GM12865 (cell line): ENCODE measurements at regions not wholly inside any gene's neighbourhood (a gene's known extent, or its start where the extent isn't known, plus 50 kb on each side); places are given as distances from the start of the nearest gene placed in this dataset.

Experiments used
- DNase-seq: peaks from one replicate; pipeline ENCODE4 v3.0.0; 2010; ENCODE audit warnings: low read depth
- H3K4me3 ChIP-seq: 2 replicates; pipeline ENCODE4 v1.5.1; 2011; ENCODE audit warnings: mild to moderate bottlenecking, low read depth, low read length, control low read depth
- CTCF ChIP-seq: IDR thresholded peaks from 2 replicates; pipeline ENCODE4 v1.5.1; 2011; ENCODE audit warnings: low read length, control low read depth, low read depth, inconsistent platforms; ENCODE audit not compliant: insufficient read depth; ENCODE audit errors: missing control alignments

GRCh38 chr6:19662911-19663310 lies 174.3 kb upstream of the ID4 start:
- no peak overlapping the region for H3K4me3 ChIP-seq
- no peak for DNase-seq
- TF ChIP-seq CTCF, result no peak

- no peak for TF ChIP-seq CTCF
- H3K4me3 ChIP-seq, result no peak overlapping the region
- no peak for DNase-seq
Measured at GRCh38 chr6:19663479-19663878, 173.7 kb upstream of the ID4 start.

- H3K4me3 ChIP-seq, result no peak overlapping the region
- TF ChIP-seq CTCF, result no peak
- no peak for DNase-seq
Measured at GRCh38 chr6:19664050-19664449, 173.1 kb upstream of the ID4 start.

GRCh38 chr6:19664878-19665612 lies 172.1 kb upstream of the ID4 start:
- DNase-seq, result no peak
- H3K4me3 ChIP-seq, result no peak overlapping the region
- TF ChIP-seq CTCF, result no peak

- TF ChIP-seq CTCF, result no peak
- no peak overlapping the region for H3K4me3 ChIP-seq
- DNase-seq, result no peak
Measured at GRCh38 chr6:19665613-19665909, 171.6 kb upstream of the ID4 start.

GRCh38 chr6:19668710-19669109 lies 168.5 kb upstream of the ID4 start:
- H3K4me3 ChIP-seq, result no peak overlapping the region
- TF ChIP-seq CTCF, result no peak
- no peak for DNase-seq

- TF ChIP-seq CTCF, result no peak
- H3K4me3 ChIP-seq, result no peak overlapping the region
- no peak for DNase-seq
Measured at GRCh38 chr6:19669206-19669605, 168.0 kb upstream of the ID4 start.
